Sigmoid colon (tissue), 4 donors: ENCODE measurements at regions not wholly inside any gene's neighbourhood (a gene's known extent, or its start where the extent isn't known, plus 50 kb on each side); places are given as distances from the start of the nearest gene placed in this dataset.

Source experiments
- EP300 ChIP-seq, 4 donors: sonication (generic); formaldehyde crosslinking; IDR thresholded peaks; one replicate each; pipeline ENCODE4 v1.6.1; 2017; ENCODE audit warnings: antibody characterized with exemption in 4 of 4
- POLR2A ChIP-seq, 2 donors: fragments of 450-650 bp; IDR thresholded peaks; one replicate each; pipeline ENCODE4 v1.6.1; 2016; ENCODE audit warnings: antibody characterized with exemption in 2 of 2, mild to moderate bottlenecking in 2 of 2, moderate library complexity in 2 of 2
- POLR2AphosphoS5 ChIP-seq, 4 donors: sonication (generic); formaldehyde crosslinking; IDR thresholded peaks; one replicate each; pipeline ENCODE4 v1.6.1; 2017; ENCODE audit warnings: antibody characterized with exemption in 4 of 4
- TF ChIP-seq, protein P1 (sequence below), 4 experiments: fragments of 450-650 bp in 3 of 4; fragments of 200-600 bp in 1 of 4; IDR thresholded peaks; one replicate each; pipeline ENCODE4 v1.5.1; 2016 to 2019; ENCODE audit warnings: antibody characterized with exemption in 4 of 4, mild to moderate bottlenecking in 3 of 4, moderate library complexity in 2 of 4

DNA sequence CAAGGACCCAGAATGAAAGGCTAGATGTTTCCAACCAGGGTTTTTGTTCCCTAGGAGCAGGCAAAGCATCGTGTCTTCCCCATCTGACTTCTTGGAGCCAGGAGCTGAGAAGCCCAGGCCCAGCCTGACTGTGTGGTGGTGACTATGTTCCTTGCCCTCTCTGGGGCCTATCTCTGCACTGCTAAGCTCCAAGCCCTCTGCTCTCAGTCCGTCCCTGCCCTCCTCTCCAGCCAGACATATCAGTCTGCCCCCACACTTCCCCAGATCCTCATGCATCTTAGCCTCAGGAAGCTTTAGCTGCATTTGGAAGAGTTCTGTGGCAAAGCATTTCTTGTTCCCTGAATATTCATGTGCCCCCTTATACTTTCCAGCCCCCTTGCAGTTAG, 196.6 kb downstream of the CYP26B1 start:
- TF ChIP-seq, protein P1, sequence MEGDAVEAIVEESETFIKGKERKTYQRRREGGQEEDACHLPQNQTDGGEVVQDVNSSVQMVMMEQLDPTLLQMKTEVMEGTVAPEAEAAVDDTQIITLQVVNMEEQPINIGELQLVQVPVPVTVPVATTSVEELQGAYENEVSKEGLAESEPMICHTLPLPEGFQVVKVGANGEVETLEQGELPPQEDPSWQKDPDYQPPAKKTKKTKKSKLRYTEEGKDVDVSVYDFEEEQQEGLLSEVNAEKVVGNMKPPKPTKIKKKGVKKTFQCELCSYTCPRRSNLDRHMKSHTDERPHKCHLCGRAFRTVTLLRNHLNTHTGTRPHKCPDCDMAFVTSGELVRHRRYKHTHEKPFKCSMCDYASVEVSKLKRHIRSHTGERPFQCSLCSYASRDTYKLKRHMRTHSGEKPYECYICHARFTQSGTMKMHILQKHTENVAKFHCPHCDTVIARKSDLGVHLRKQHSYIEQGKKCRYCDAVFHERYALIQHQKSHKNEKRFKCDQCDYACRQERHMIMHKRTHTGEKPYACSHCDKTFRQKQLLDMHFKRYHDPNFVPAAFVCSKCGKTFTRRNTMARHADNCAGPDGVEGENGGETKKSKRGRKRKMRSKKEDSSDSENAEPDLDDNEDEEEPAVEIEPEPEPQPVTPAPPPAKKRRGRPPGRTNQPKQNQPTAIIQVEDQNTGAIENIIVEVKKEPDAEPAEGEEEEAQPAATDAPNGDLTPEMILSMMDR (IDR thresholded peaks at IDR 0.05) = no peak
- TF ChIP-seq POLR2AphosphoS5 (IDR thresholded peaks at IDR 0.05) (no peak), POLR2A (IDR thresholded peaks at IDR 0.05) (no peak), EP300 (IDR thresholded peaks at IDR 0.05) (no peak)
